ENCODE measurements at regions not wholly inside any gene's neighbourhood (a gene's known extent, or its start where the extent isn't known, plus 50 kb on each side); places are given as distances from the start of the nearest gene placed in this dataset.

DNA sequence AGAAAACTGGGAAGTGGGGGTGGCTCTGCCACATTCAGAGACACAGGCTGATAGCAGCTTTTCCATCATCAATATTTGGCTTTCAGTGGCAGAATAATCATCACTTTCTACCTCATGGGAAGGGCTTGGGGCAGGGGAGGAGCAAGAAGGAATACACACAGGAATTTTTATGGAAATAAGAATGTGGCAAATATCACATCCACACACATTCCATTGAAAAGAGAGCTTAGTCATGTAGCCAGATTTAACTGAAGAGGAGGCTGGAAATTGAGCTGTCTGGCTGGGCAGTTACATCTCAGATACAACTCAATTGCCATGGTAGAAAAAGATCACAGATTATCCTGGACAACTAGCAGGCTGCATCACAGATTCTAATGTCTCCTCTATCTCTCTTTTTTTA, 1474.0 kb upstream of the ACVR2A start:
- TF ChIP-seq, protein P1, sequence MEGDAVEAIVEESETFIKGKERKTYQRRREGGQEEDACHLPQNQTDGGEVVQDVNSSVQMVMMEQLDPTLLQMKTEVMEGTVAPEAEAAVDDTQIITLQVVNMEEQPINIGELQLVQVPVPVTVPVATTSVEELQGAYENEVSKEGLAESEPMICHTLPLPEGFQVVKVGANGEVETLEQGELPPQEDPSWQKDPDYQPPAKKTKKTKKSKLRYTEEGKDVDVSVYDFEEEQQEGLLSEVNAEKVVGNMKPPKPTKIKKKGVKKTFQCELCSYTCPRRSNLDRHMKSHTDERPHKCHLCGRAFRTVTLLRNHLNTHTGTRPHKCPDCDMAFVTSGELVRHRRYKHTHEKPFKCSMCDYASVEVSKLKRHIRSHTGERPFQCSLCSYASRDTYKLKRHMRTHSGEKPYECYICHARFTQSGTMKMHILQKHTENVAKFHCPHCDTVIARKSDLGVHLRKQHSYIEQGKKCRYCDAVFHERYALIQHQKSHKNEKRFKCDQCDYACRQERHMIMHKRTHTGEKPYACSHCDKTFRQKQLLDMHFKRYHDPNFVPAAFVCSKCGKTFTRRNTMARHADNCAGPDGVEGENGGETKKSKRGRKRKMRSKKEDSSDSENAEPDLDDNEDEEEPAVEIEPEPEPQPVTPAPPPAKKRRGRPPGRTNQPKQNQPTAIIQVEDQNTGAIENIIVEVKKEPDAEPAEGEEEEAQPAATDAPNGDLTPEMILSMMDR (IDR thresholded peaks at IDR 0.05): no peak
- no peak for TF ChIP-seq POLR2A (IDR thresholded peaks at IDR 0.05)

Data from uterus (tissue), 2 donors.